ENCODE measurements at regions not wholly inside any gene's neighbourhood (a gene's known extent, or its start where the extent isn't known, plus 50 kb on each side); places are given as distances from the start of the nearest gene placed in this dataset.

DNA sequence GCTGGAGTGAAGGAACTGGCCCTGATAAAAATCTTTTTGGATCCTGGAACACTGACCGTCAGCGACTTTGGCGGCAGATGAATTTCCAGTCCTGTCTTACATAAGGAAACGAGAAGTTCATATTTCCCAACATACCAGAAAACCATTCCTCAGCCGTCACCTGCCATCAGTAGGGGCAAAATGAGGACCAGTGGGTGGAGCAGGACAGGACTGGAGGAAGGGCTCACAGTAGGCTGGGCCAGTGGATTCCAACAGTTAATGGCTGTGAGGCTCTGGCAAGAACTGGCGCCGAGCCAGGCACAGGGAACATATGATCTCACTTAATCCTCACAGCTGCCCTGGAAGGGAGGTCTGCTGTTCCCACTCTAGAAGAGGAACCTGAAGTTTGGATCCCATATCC, 67.2 kb upstream of the FAM181A start:
- no peak overlapping the region for H3K9ac ChIP-seq (ENCODE audit: insufficient read depth, low read depth, low read length)
- no peak overlapping the region for H3K4me2 ChIP-seq (ENCODE audit: low read depth, low read length)
- WGBS (ENCODE audit: low lambda C conversion rate) = 55% methylated on average over 7 of the region's 7 CpGs
- no peak overlapping the region for H2AFZ ChIP-seq (ENCODE audit: low read length)
- BruUV-seq (replicated peaks) = no TSS peak
- no peaks in the 10 kb centered on the region for H3K79me2 ChIP-seq (ENCODE audit: insufficient read depth, low read length)
- in situ Hi-C loops (cut with HindIII; ENCODE audit: extremely low pct_ligation_motif_present, low pct_unique_long_range_greater_than_20kb) (no loop called here), intact Hi-C loops (cut with micrococcal nuclease; ENCODE audit: unreplicated experiment) (no loop called here)
- no peak for DNase-seq (ENCODE audit: low spot score)
- H3K4me1 ChIP-seq (ENCODE audit: insufficient read depth, low read length) = 0 out of 2 replicates have a peak, but pooled peaks cover 7% of the 10 kb centered on the region
- H3K4me3 ChIP-seq (replicated peaks in 1 of 3; ENCODE audit: insufficient read depth in 1 of 3, low read depth in 2 of 3, low read length in 3 of 3) = no peak overlapping the region
- no peak for ATAC-seq
- peaks cover 4 to 53% of the 10 kb centered on the region in 2 experiments; a peak in 3 of 5 replicates for H3K27me3 ChIP-seq (ENCODE audit: control insufficient read depth in 1 of 2, insufficient read depth in 2 of 2, low read length in 2 of 2)
- H3K27ac ChIP-seq (ENCODE audit: extremely low read length, insufficient read depth, low read length) = no peak overlapping the region
- no peak for FAIRE-seq
- CTCF ChIA-PET (ENCODE audit: low intra/inter-chr PET ratio, low total read pairs) = no interaction called here
- no peaks in the 10 kb centered on the region for H4K20me1 ChIP-seq (ENCODE audit: insufficient read depth, low read length)
- no peaks in the 10 kb centered on the region for H3K9me3 ChIP-seq (ENCODE audit: low read length)
- TF ChIP-seq MIER2 (CRISPR knock-in tag; IDR thresholded peaks at IDR 0.05) (no peak), CERS6 (CRISPR knock-in tag; IDR thresholded peaks at IDR 0.05) (no peak), FOSL2 (CRISPR knock-in tag; IDR thresholded peaks at IDR 0.05) (no peak), ZNF10 (CRISPR knock-in tag; IDR thresholded peaks at IDR 0.05; ENCODE audit: borderline replicate concordance, low read depth) (no peak), RFX5 (IDR thresholded peaks at IDR 0.05; ENCODE audit: low read depth, low read length) (no peak), ZNF274 (CRISPR knock-in tag; IDR thresholded peaks at IDR 0.05) (no peak), MAF1 (CRISPR knock-in tag; IDR thresholded peaks at IDR 0.05; ENCODE audit: borderline replicate concordance) (no peak), ZNF841 (CRISPR knock-in tag; IDR thresholded peaks at IDR 0.05; ENCODE audit: borderline replicate concordance) (no peak), NKX3-1 (CRISPR knock-in tag; IDR thresholded peaks at IDR 0.05) (no peak), ZBTB20 (CRISPR knock-in tag; IDR thresholded peaks at IDR 0.05; ENCODE audit: borderline replicate concordance, low read depth) (no peak), ZNF30 (CRISPR knock-in tag; IDR thresholded peaks at IDR 0.05) (no peak), POLR2AphosphoS5 (IDR thresholded peaks at IDR 0.05; ENCODE audit: low read depth, low read length) (no peak), SAP130 (CRISPR knock-in tag; IDR thresholded peaks at IDR 0.05; ENCODE audit: low read depth) (no peak)
- TF ChIP-seq, protein P1, sequence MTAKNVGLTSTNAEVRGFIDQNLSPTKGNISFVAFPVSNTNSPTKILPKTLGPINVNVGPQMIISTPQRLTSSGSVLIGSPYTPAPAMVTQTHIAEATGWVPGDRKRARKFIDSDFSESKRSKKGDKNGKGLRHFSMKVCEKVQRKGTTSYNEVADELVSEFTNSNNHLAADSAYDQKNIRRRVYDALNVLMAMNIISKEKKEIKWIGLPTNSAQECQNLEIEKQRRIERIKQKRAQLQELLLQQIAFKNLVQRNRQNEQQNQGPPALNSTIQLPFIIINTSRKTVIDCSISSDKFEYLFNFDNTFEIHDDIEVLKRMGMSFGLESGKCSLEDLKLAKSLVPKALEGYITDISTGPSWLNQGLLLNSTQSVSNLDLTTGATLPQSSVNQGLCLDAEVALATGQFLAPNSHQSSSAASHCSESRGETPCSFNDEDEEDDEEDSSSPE (CRISPR knock-in tag; IDR thresholded peaks at IDR 0.05) = no peak
- POLR2A ChIA-PET = no interaction called here
- no peaks in the 10 kb centered on the region for H3K36me3 ChIP-seq (replicated peaks in 1 of 2; ENCODE audit: control insufficient read depth in 1 of 2, insufficient read depth in 2 of 2, low read length in 2 of 2)
